Activated CD8-positive, alpha-beta memory T cell treated with anti-CD3 and anti-CD28 coated beads, Interleukin-2, amount 50 U/mL, for 1 hour (primary cell): ENCODE measurements at regions not wholly inside any gene's neighbourhood (a gene's known extent, or its start where the extent isn't known, plus 50 kb on each side); places are given as distances from the start of the nearest gene placed in this dataset.
"Not testable (repeated sequence)": the region's sequence is repeated elsewhere in the genome, so short reads cannot be mapped to it uniquely, and the experiment has no call there.

Source experiments
- DNase-seq: peaks from one replicate; pipeline ENCODE4 v3.0.0-alpha.2; 2020; ENCODE audit errors: extremely low read depth

DNA sequence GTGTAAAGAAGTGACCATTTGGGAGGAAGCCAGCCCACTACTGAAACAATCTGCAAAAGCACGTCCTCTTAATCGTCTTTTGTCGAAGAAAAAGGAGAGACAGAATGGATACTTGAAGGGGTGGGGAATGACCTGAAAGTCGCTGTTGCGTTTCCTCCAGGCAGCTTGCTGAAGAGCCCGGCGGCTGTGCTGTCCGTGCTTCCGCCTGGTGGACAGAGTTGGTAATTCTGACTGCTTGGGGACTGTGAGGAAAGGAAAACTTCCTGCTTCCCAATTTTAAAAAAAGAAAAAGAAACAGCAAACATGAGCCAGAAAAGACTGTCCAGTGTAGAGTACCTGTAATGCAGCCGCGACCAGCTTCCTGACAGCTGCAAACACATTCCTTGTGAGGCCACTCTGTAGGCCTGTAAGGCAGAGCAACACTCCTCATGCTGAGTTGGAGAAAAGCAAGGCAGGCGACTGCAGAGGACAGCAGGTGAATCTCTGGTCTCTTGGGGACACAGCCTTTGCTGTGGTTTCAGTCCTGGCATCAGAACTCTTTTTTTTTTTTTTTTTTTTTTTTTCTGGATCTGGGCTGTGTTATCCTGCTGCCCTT is 251.1 kb upstream of the TBX18 start:
- DNase-seq, result no peak

DNA sequence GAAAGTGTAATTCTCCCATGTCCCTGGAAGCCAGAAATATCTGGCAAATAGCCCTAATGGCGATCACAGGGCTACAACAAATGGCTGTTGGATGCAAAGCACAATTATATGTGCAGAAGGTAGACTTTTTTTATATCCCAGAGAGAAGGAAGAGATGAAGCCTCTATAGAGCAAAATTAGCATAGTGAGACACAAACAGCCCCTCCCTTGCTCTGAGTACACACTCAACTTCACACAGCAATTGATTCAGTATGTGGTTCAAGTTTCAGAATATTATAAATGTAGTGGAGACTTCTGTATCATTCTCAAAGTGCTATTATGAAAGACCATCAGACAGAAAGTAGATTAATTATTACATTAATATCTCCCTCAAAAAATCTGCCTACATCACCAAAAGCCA is 246.5 kb upstream of the TBX18 start:
- DNase-seq, result no peak

DNA sequence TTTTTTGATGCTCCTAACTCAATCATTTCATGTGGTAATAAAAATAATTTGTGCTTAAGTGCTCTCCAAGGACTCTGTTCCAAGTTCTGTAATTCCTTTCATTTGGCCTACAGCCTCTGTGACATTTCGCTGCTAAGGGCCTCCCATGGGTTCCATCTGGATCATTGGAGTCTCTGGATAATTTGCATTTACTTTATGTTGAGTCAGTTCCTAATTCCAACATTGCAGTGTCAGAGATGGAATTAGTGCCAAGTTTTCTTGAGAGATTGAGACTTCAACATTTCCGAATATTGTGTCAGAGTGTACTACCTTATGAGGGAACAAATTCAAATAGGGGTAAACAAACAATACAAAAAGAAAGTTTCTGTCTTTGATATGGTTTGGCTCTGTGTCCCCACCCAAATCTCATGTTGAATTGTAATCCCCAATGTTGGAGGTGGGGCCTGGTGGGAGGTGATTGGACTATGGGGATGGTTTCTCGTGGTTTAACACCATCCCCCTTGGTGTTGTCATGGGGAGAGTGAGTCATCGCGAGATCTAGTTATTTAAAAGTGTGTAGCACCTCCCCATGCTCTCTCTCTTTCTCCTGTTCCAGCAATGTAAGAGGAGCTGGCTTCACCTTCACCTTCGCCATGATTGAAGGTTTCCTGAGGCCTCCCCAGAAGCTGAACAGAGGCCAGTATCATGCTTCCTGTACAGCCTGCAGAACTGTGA is 244.1 kb upstream of the TBX18 start:
- no peak for DNase-seq

DNA sequence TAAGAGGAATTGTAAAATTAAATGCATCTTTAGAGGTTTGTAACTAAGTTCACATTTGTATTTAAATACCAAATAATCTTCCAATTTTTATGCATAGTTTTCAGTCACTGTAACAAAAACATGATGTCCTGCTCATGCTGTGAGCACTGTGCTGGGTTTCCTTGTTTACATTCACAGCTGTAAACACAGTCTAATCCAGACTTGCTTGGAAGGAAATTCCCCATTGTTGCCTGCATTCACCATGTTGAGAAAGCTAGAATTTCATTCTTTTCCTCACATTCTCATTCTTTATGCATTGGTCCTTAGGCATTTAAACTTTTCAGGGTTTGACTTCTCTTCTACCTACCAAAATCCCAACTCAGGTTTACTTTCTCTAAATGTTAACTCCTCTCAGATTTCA is 242.0 kb upstream of the TBX18 start:
- DNase-seq, result no peak

DNA sequence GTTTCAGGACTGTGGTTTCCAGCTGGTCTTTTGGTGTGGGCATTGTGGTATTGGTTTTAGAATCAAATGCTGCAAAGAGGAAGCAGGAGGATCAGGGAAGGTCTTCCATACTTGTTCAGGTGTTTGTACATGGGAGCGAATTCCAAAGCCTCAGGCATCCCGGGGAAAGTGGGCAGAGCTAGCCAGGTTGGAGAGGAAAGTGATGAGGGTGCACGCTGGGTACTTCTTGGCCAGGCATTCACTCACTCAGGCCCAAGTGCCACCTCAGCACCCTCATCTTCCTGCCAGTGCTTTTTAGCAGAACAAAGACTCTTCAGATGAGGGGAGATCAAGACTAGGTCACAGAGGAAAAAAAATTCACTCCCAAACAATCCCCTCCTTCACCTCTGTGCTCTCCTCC is 241.1 kb upstream of the TBX18 start:
- DNase-seq, result no peak

DNA sequence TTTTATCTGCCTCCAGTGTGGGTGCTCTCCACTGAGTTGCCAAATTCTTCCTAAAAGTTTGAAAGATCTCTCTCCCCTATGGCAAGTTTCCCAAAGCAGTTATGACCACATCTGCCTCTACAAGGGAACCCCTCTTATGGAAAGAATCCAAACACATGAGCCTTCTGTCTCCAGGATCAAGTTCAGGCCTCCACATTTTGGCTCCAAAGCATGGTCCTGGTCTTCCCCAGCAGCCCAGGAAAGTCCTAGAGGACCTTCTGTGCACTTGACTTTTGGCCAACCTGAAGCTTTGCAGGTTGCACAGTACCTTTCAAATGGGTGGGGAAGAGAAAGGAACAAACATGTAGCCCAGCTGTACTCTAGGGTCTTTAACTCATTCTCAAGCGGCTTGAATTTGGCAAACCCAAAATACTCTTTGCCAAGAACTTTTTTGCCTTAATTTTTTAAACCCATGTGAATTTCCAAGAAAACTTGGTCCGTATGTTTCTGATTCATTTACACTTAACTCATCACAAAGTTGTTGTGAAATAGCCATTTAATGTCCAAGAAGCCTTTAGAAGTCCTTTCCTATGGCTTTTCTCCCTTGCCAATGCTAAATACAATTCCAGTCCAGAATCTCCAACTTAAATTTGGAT is 240.1 kb upstream of the TBX18 start:
- no peak for DNase-seq

DNA sequence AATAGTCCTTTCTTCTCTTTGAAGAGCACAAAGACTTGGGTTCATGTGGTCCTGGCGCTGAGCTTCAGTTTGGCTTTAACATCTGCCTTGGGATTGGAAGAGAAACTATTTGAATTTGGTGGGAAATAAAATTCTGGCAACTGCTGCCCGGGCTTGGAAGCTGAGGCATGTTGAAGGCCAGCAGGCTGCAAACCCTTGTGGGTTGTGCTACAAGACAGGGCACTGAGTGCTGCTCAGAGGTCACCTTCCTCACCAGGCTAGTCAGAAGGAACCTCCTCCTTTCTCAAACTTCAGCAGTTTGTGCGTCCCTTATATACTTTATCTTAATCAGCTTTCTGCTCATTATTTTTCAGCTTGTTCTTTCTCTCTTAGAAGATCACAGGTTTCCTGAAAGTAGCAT is 238.4 kb upstream of the TBX18 start:
- no peak for DNase-seq

DNA sequence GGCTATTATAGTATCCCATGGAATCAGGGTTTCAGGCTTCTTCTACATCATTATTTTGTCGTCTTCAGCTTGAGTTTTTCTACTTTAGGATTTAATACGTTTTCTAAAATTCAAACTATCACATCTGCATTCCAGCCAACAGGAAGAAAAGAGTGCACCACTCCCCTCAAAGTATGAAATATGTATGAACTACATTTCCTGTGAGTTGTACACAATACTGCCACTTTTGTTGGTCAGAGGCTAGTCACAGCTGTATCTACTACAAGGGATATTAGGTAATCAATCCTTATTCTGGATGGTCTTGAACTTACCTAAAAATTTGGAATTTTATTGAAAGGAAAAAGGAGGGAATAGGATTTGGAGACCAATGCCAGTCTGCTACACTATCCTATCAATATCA is 235.6 kb upstream of the TBX18 start:
- no peak for DNase-seq

DNA sequence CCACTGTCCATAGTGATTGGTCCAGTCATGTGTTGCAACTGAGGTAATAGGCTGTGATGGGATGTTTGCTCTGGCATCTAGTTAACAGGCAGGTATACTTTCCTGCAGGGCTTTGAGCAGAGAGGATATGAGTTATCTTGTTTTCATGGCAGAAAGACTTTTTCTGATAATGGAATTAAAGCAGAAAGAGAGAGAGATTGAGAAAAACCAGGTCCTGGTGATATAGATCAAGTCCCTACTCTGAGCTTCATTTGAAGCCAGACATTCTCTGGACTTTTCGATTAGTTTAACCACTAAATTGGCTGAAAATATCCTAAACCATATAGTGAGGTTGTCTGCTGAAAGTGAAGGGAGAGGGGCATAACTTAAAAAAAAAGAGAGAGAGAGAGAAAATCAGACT is 233.8 kb upstream of the TBX18 start:
- no peak for DNase-seq

DNA sequence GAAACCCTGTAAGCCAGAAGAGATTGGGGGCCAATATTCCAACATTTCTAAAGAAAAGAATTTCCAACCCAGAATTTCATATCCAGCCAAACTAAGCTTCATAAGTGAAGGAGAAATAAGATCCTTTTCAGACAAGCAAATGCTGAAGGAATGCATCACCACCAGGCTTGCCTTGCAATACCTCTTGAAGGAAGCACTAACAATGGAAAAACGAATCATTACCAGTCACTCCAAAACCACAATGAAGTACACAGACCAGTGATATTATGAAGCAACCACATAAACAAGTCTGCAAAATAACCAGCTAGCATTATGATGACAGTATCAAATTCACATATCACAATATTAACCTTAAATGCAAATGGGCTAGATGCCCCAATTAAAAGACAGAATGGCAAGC is 224.4 kb upstream of the TBX18 start:
- not testable (repeated sequence) for DNase-seq

DNA sequence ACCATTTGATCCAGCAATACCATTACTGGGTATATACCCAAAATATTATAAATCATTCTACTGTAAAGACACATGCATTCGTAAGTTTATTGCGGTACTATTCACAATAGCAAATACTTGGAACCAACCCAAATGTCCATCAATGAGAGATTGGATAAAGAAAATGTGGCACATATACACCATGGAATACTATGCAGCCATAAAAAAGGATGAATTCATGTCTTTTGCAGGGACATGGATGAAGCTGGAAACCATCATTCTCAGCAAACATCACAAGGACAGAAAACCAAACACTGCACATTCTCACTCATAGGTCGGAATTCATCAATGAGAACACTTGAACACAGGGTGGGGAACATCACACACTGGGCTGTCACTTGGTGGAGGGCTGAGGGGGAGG is 221.1 kb upstream of the TBX18 start:
- not testable (repeated sequence) for DNase-seq

DNA sequence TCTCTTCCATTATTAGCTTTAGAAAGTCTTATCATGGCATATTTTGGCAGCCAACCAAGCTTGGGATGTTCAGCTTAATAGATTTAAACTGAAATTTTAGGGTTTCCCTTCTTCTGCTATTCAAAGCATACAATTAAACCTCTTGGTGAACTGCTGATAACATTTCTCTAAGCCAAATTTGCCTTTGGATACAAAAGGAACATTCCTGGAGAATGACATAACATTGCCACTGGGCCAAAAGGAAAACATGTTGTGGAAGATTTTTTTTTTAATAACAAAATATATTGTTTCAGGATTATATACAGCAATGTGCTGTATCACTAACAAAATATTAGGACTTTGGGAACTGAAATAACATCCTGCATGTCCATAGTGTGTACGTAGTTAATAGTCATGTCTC is 215.1 kb upstream of the TBX18 start:
- no peak for DNase-seq

DNA sequence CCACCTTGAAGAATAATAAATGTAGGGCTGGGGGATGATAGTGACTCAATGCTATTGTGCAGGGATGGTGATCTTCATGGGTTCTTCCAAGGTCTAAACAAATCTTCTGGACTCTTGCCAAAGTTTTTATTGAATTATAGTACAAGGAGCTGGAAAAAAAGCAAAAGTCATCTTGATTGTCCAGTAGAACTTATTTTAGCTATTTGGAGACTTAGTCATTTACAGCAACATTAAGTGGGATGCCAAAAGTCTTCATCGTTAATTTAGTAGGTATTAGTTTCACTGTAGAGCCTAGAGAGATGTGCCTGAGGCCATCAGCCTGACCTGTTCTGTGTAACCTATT is 212.9 kb upstream of the TBX18 start:
- no peak for DNase-seq

DNA sequence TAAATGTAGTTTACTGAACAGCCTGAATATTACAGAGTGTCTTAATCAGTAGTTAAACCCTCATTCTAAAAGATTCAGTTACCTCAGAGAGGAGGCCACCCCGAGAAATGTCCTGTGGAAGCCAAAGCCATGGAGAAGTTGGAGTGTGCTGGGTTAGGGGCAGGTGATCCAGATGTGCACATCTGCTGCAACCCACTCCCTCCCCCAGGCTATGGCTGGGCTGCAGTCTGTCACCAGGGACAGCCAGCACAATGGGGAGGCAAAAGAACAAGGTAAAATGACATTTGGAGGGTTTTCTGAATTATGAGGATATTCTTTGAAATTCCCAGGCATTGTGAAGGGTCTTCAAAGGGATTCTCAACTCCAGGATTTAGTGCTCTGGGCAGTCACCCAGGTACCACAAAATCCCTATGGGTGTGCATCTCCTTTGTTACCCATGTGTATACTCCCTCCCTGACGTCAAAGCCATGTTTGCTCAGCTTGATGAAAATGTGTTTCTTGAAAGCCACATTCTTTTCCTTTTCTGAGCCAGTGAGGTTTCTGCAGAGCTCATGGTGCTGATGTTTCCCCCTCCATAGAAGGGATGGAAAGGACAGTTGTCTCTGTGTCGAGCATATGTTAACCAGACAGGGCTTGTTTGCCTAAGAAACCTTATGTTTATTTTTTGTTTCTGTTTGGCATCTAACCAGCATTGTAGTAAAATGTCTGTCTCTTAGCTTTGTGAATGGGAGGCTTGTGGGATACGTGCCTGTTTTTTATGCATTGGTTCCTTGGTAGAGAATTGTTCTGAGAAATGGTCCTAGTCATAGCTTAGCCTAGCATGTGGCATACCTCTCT is 212.3 kb upstream of the TBX18 start:
- DNase-seq, result no peak

DNA sequence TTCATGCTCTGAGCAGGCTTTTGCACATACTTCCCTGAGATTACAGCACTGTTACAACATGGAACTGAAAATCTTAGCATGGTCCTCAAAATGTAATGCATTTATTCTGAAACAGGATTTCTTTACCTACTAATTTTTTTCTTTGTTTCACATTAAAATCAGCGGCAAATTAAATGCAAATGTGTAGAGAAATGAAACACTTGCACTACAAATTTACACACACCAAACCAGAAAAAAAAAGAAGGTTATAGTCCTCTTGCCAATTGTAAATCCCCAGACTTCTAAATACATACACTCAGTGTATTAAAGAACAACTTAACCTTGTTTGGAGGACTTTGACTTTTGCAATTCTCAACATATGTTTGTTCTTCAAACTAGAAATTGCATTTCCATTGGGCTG is 210.9 kb upstream of the TBX18 start:
- no peak for DNase-seq

DNA sequence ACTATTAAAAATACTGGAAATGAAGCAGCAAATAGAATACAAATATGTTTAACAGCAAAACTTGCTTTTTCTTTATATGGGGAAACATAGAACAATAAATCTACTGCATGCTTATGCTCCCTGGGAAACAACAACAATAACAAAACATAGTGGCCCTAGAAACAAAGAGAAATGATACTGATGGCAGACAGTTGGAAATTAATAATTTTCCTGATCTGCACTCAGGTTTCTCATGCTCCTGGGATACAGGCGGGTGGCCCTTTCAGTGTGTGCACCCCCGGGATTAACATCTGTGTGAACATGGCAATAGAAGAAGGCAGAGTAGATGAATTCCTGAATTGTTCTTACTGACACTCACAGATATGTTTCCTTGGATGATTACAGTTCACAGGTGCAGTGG is 209.2 kb upstream of the TBX18 start:
- no peak for DNase-seq

DNA sequence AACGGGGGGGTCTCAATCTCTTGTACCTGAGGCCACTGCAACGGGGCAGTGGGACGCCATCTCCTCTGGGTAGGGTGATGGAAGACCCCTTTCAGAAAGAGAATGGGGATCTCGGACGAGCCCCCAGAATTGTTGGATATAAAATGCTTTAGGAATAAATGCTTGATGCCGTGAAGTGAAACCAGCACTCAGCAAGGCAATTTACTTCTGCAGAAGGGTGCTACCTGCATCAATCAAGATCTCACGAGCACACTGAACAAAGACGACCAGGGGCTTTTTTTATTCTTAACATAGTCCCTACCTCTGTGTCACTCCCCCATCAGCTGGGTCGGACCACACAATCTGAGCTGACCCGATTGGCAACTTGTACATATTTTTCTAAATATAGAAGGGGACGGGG is 203.6 kb upstream of the TBX18 start:
- no peak for DNase-seq

DNA sequence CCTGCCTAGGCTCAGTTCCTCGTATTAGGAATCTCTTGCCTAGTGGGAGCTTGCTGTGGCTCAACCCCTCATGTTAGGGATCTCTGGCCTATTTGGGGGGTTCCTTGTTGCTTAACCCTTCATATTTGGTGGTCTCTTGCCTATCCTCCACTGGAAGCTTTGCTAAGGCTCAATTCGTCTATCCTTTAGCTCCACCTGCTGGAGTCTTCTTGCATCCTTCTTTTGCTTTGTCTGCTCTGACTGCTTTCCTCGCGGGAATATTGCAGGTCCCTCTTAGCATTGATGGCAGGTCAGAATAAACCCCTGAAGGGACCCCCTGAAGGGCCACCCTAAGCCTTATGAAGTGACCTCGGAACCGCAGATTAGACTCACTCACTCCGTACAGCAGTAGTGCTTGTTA is 203.0 kb upstream of the TBX18 start:
- no peak for DNase-seq

DNA sequence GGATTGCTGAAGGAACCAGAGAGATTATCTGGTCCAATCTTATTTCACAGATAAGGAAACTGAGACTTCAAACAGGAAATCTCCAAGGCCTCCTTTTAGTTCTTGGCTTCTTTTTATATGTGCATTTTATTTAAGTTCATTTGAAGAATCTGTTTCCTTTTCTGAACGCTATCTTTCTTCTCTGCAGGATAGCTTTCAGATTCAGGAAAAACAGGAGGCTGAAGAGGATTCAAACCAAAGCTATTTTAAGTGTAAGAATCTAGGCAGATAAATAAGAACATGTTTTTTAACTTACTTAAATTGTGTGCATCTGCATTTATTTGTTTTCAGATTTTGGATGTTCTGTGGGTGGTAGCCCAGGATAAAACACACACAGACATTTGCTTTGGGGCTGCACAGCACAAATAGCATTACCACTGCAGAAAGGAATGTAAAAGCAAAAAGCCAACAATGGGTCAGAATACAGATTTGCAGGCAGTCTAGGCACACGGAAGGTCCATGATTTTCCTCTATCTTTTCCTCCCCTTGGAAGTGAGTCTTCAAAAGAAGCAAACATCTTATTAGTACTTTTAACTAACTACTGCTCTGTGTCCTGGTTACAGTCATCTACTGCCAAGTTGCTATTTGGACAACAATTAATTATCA is 188.8 kb upstream of the TBX18 start:
- no peak for DNase-seq

DNA sequence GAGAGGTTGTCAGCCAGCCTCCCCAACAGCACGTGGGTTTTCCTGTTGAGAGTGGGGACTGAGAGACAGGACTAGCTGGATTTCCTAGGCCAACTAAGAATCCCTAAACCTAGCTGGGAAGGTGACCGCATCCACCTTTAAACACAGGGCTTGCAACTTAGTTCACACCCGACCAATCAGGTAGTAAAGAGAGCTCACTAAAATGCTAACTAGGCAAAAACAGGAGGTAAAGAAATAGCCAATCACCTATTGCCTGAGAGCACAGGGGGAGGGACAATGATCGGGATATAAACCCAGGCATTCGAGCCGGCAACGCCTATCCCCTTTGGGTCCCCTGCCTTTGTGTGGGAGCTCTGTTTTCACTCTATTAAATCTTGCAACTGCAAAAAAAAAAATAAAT is 180.5 kb upstream of the TBX18 start:
- DNase-seq, result not testable (repeated sequence)

DNA sequence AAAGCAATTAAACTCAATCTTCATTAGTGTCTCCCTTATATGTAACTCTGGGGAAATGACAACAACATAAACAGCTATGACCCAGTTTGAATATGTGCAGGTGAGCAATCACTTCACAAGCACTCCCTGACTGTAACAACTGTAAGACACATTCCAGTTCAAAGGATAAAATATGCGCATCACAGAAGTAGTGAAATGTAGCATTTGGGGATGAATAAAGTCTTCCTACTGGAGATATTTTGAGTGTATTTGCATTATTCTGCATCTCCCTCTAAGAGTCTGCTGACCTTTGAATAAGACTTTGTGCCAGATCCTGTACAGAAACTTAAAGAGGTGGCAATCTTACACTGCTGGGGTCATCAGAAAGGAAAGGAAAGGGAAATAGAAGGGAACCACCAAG is 179.5 kb upstream of the TBX18 start:
- DNase-seq, result no peak

DNA sequence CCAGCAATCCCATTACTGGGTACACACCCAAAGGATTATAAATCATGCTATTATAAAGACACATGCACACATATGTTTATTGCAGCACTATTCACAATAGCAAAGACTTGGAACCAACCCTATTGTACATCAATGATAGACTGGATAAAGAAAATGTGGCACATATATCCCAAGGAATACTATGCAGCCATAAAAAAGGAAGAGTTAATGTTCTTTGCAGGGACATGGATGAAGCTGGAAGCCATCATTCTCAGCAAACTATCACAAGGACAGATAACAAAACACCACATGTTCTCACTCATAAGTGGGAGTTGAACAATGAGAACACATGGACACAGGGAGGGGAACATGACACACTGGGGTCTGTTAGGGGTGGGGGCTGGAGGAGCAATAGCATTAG is 177.2 kb upstream of the TBX18 start:
- DNase-seq, result not testable (repeated sequence)
